ENCODE measurements at regions not wholly inside any gene's neighbourhood (a gene's known extent, or its start where the extent isn't known, plus 50 kb on each side); places are given as distances from the start of the nearest gene placed in this dataset.

DNA sequence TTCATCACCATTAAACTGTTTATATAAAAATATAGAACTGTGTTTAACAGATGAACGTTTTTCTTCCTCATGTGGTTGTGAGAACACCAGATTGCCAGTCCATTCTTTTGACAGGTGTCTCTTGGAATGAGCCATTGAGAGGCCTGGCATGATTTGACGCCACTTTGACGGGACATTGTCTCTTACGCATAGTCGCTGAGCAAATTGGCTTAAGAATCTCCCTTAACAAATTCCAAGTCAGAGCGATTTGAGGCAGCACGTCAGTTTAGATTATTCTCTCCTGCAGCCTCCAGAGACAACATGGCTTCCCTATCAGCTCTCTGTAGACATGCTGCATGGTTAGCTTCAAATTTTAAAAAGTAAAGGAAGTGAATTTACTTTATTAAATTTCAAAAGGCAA, 510.7 kb upstream of the ACO1 start:
- Mint-ChIP-seq H3K9me3 (ENCODE audit: unreplicated experiment) (no peaks in the 10 kb centered on the region), H3K27ac (ENCODE audit: unreplicated experiment) (no peak overlapping the region), H3K36me3 (ENCODE audit: insufficient read depth, unreplicated experiment) (no peaks in the 10 kb centered on the region), H3K27me3 (ENCODE audit: insufficient read depth, unreplicated experiment) (no peaks in the 10 kb centered on the region), H3K4me1 (ENCODE audit: low read depth, unreplicated experiment) (no peaks in the 10 kb centered on the region), H3K4me3 (ENCODE audit: unreplicated experiment) (no peak overlapping the region)
- intact Hi-C loops (cut with micrococcal nuclease; ENCODE audit: unreplicated experiment) = no loop called here
- H3K4me3 ChIP-seq (ENCODE audit: low read depth, low read length) = no peak overlapping the region
- no peaks in the 10 kb centered on the region for H3K36me3 ChIP-seq (ENCODE audit: control insufficient read depth, insufficient read depth, low read length)
- H3K27me3 ChIP-seq (replicated peaks; ENCODE audit: control insufficient read depth, insufficient read depth, low read length) = no peaks in the 10 kb centered on the region
- no TSS peak for BruUV-seq (replicated peaks)
- no peaks in the 10 kb centered on the region for H3K4me1 ChIP-seq
- TF ChIP-seq CTCF (IDR thresholded peaks at IDR 0.05; ENCODE audit: insufficient read depth in 1 of 2, low read depth in 1 of 2, low read length in 1 of 2, severe bottlenecking in 1 of 2, unreplicated experiment in 1 of 2) = no peak
- DNase-seq = no peak
- ChIA-PET CTCF (no interaction called here), POLR2A (no interaction called here)
- no peaks in the 10 kb centered on the region for H3K9me3 ChIP-seq

GRCh38 chr9:31894008-31894407, 490.4 kb upstream of the ACO1 start:
- DNase-seq = no peak
- H3K27me3 ChIP-seq (replicated peaks; ENCODE audit: control insufficient read depth, insufficient read depth, low read length) = no peaks in the 10 kb centered on the region
- ChIA-PET POLR2A (no interaction called here), CTCF (no interaction called here)
- H3K36me3 ChIP-seq (ENCODE audit: control insufficient read depth, insufficient read depth, low read length) = no peaks in the 10 kb centered on the region
- H3K9me3 ChIP-seq = no peaks in the 10 kb centered on the region
- Mint-ChIP-seq H3K27ac (ENCODE audit: unreplicated experiment) (no peak overlapping the region), H3K4me1 (ENCODE audit: low read depth, unreplicated experiment) (no peaks in the 10 kb centered on the region), H3K4me3 (ENCODE audit: unreplicated experiment) (no peak overlapping the region), H3K27me3 (ENCODE audit: insufficient read depth, unreplicated experiment) (peaks cover 3% of the 10 kb centered on the region), H3K36me3 (ENCODE audit: insufficient read depth, unreplicated experiment) (no peaks in the 10 kb centered on the region), H3K9me3 (ENCODE audit: unreplicated experiment) (no peaks in the 10 kb centered on the region)
- BruUV-seq (replicated peaks) = no TSS peak
- no peaks in the 10 kb centered on the region for H3K4me1 ChIP-seq
- intact Hi-C loops (cut with micrococcal nuclease; ENCODE audit: unreplicated experiment) = no loop called here
- TF ChIP-seq CTCF (IDR thresholded peaks at IDR 0.05; ENCODE audit: insufficient read depth in 1 of 2, low read depth in 1 of 2, low read length in 1 of 2, severe bottlenecking in 1 of 2, unreplicated experiment in 1 of 2) = no peak
- no peak overlapping the region for H3K4me3 ChIP-seq (ENCODE audit: low read depth, low read length)

- Histone ChIP-seq H3K4me1 (no peaks in the 10 kb centered on the region), H3K36me3 (ENCODE audit: control insufficient read depth, insufficient read depth, low read length) (no peaks in the 10 kb centered on the region), H3K27me3 (replicated peaks; ENCODE audit: control insufficient read depth, insufficient read depth, low read length) (no peaks in the 10 kb centered on the region), H3K9me3 (no peaks in the 10 kb centered on the region), H3K4me3 (ENCODE audit: low read depth, low read length) (no peak overlapping the region)
- no peak overlapping the region for H3K4me3 Mint-ChIP-seq (ENCODE audit: unreplicated experiment)
- H3K27ac Mint-ChIP-seq (ENCODE audit: unreplicated experiment) = no peak overlapping the region
- POLR2A ChIA-PET = no interaction called here
- H3K27me3 Mint-ChIP-seq (ENCODE audit: insufficient read depth, unreplicated experiment) = no peaks in the 10 kb centered on the region
- intact Hi-C loops (cut with micrococcal nuclease; ENCODE audit: unreplicated experiment) = no loop called here
- no TSS peak for BruUV-seq (replicated peaks)
- no peaks in the 10 kb centered on the region for H3K9me3 Mint-ChIP-seq (ENCODE audit: unreplicated experiment)
- CTCF ChIA-PET = no interaction called here
- H3K36me3 Mint-ChIP-seq (ENCODE audit: insufficient read depth, unreplicated experiment) = no peaks in the 10 kb centered on the region
- no peaks in the 10 kb centered on the region for H3K4me1 Mint-ChIP-seq (ENCODE audit: low read depth, unreplicated experiment)
- no peak for TF ChIP-seq CTCF (IDR thresholded peaks at IDR 0.05; ENCODE audit: insufficient read depth in 1 of 2, low read depth in 1 of 2, low read length in 1 of 2, severe bottlenecking in 1 of 2, unreplicated experiment in 1 of 2)
- DNase-seq = no peak
Measured at GRCh38 chr9:31908158-31908890, 476.1 kb upstream of the ACO1 start.
